ENCODE measurements at regions not wholly inside any gene's neighbourhood (a gene's known extent, or its start where the extent isn't known, plus 50 kb on each side); places are given as distances from the start of the nearest gene placed in this dataset.

DNA sequence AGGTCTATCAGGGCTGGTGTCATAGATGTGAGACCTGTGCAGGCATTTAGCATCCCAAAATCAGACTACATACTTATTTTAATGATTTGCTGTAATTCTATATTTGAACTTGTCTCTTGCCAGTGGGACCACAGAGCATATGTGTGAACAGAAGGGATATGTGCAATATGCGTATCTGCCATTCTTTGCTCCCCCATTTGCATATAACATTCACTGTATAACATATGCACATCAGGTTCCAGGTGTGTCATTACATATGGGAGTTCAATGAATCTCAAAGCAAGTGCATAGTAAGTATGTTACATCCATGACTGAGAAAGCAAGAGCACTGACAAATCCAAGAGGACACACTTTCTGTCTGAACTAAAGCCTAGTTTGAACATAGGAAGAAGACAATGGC lies 1115.1 kb upstream of the CNTN5 start:
- Histone ChIP-seq H4K20me1 (ENCODE audit: control insufficient read depth, insufficient read depth, insufficient read length) (no peaks in the 10 kb centered on the region), H3K27ac (ENCODE audit: insufficient read length, low read depth, low read length) (no peak overlapping the region), H4K5ac (ENCODE audit: insufficient read length, low read depth, low read length) (no peak overlapping the region), H3K9ac (ENCODE audit: extremely low read depth, insufficient read length, low read length) (no peak overlapping the region), H4K8ac (replicated peaks; ENCODE audit: insufficient read length, low read depth, low read length) (no peak overlapping the region), H2BK120ac (ENCODE audit: low read depth, low read length, poor library complexity, severe bottlenecking) (no peak overlapping the region), H3K79me2 (ENCODE audit: insufficient read depth, low read length) (no peaks in the 10 kb centered on the region), H2AFZ (ENCODE audit: low read length) (no peak overlapping the region), H3K4ac (ENCODE audit: low read depth, low read length) (no peak overlapping the region), H3K4me2 (ENCODE audit: insufficient read depth, insufficient read length, low read length) (no peak overlapping the region), H3K14ac (ENCODE audit: insufficient read depth, low read length) (no peak overlapping the region), H2BK15ac (ENCODE audit: low read depth, low read length) (no peak overlapping the region), H3K18ac (ENCODE audit: insufficient read length, low read depth, low read length) (no peak overlapping the region), H3K9me3 (ENCODE audit: control insufficient read depth, low read depth, low read length) (no peaks in the 10 kb centered on the region), H3K23ac (ENCODE audit: insufficient read length, low read depth, low read length) (no peak overlapping the region), H2AK5ac (ENCODE audit: insufficient read length, low read length) (no peak overlapping the region), H2BK20ac (ENCODE audit: low read depth, low read length, poor library complexity, severe bottlenecking) (no peak overlapping the region), H3K79me1 (ENCODE audit: insufficient read depth, low read depth, low read length, poor library complexity, severe bottlenecking) (no peaks in the 10 kb centered on the region), H3T11ph (ENCODE audit: low read length) (no peak overlapping the region), H3K4me1 (ENCODE audit: insufficient read depth, low read length) (no peaks in the 10 kb centered on the region), H3K23me2 (ENCODE audit: insufficient read length, low read depth, low read length, poor library complexity, severe bottlenecking) (no peaks in the 10 kb centered on the region), H2BK5ac (ENCODE audit: insufficient read length, low read length) (no peak overlapping the region), H4K91ac (ENCODE audit: insufficient read length, low read depth, low read length) (no peak overlapping the region), H2BK12ac (ENCODE audit: insufficient read length, low read depth, low read length) (no peak overlapping the region), H3K27me3 (ENCODE audit: insufficient read depth, low read length) (no peaks in the 10 kb centered on the region), H3K56ac (ENCODE audit: insufficient read length, low read depth, low read length) (no peak overlapping the region)
- no peak for DNase-seq
- Mint-ChIP-seq H3K4me3 (no peak overlapping the region), H3K4me1 (peaks cover 0 to 2% of the 10 kb centered on the region in 2 experiments; a peak in 2 of 4 replicates), H3K27me3 (ENCODE audit: low read depth) (no peaks in the 10 kb centered on the region), H3K9me3 (no peaks in the 10 kb centered on the region), H3K36me3 (ENCODE audit: insufficient read depth in 1 of 3, low read depth in 3 of 3) (no peaks in the 10 kb centered on the region), H3K27ac (no peak overlapping the region)
- TF ChIP-seq, protein P1, sequence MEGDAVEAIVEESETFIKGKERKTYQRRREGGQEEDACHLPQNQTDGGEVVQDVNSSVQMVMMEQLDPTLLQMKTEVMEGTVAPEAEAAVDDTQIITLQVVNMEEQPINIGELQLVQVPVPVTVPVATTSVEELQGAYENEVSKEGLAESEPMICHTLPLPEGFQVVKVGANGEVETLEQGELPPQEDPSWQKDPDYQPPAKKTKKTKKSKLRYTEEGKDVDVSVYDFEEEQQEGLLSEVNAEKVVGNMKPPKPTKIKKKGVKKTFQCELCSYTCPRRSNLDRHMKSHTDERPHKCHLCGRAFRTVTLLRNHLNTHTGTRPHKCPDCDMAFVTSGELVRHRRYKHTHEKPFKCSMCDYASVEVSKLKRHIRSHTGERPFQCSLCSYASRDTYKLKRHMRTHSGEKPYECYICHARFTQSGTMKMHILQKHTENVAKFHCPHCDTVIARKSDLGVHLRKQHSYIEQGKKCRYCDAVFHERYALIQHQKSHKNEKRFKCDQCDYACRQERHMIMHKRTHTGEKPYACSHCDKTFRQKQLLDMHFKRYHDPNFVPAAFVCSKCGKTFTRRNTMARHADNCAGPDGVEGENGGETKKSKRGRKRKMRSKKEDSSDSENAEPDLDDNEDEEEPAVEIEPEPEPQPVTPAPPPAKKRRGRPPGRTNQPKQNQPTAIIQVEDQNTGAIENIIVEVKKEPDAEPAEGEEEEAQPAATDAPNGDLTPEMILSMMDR (conservative IDR thresholded peaks at IDR 0.05), result no peak
- WGBS (ENCODE audit: extremely low coverage, insufficient read length, low lambda C conversion rate), result no CpG with 5 or more reads among the region's 1 CpG
